K562 (cell line): ENCODE measurements at regions not wholly inside any gene's neighbourhood (a gene's known extent, or its start where the extent isn't known, plus 50 kb on each side); places are given as distances from the start of the nearest gene placed in this dataset.

Experiments used
- ATAC-seq: fragments of 200-7000 bp; cut with Tn5 transposase; 3 replicates; pipeline ENCODE4 v1.9.1; 2020; ENCODE audit warnings: moderate library complexity
- BruUV-seq: library from RNA; stranded (reverse); fragments of 400-500 nt; replicated peaks from 2 replicates; lab custom pipeline; 2021; lab: Mats Ljungman, UMichigan
- CTCF ChIA-PET: fragments of 300-600 bp; formaldehyde crosslinking; extraction: SDS; loops from one replicate; lab custom pipeline; 2021; ENCODE audit warnings: low intra/inter-chr PET ratio; lab: Yijun Ruan, JAX
- POLR2A ChIA-PET: fragments of 300-600, 350-650 bp; sonication (Branson Sonifier 250); formaldehyde crosslinking; extraction: SDS; loops from one replicate; lab custom pipeline; 2021; ENCODE audit warnings: antibody characterized with exemption, inconsistent platforms; lab: Yijun Ruan, JAX
- DNase-seq, 4 experiments: peaks; one replicate each; pipeline versions ENCODE4 v3.0.0 to v3.0.0-alpha.2; 2011 to 2018; ENCODE audit warnings: low spot score in 3 of 4, mixed read lengths in 3 of 4; ENCODE audit errors: extremely low read depth in 1 of 4
- FAIRE-seq: peaks from 2 replicates; lab custom pipeline; 2011; peaks lifted over from hg19 to GRCh38; lab: Jason Lieb, UNC
- H2AFZ ChIP-seq: 2 replicates; pipeline ENCODE4 v1.6.0; 2011; ENCODE audit warnings: low read depth, low read length, control low read depth, inconsistent platforms
- H3K27ac ChIP-seq: fragments of 200-600 bp; 3 replicates; pipeline ENCODE4 v1.8.0; 2011; ENCODE audit warnings: low read depth, mild to moderate bottlenecking, control low read depth, inconsistent platforms, low read length, moderate library complexity, mixed read lengths; ENCODE audit errors: extremely low read depth
- H3K27me3 ChIP-seq, 2 experiments: fragments of 300-600 bp in 1 of 2; 2 replicates in 1 of 2; 3 replicates in 1 of 2; pipeline versions ENCODE4 v1.6.0 to v1.8.0; 2011; ENCODE audit warnings: inconsistent platforms in 2 of 2, low read length in 2 of 2, mild to moderate bottlenecking in 1 of 2, mixed read lengths in 1 of 2, moderate library complexity in 1 of 2; ENCODE audit not compliant: control insufficient read depth in 2 of 2, insufficient read depth in 2 of 2
- H3K36me3 ChIP-seq: fragments of 300-600 bp; 3 replicates; pipeline ENCODE4 v1.8.0; 2011; ENCODE audit warnings: mild to moderate bottlenecking, low read length, inconsistent platforms; ENCODE audit not compliant: control insufficient read depth, insufficient read depth
- H3K4me1 ChIP-seq, 2 experiments: fragments of 200-600 bp in 1 of 2; replicated peaks in 1 of 2; 2 replicates in 1 of 2; 3 replicates in 1 of 2; pipeline versions ENCODE4 v1.5.1 to v1.8.0; 2011; ENCODE audit warnings: inconsistent platforms in 2 of 2, low read length in 2 of 2, mild to moderate bottlenecking in 1 of 2, mixed read lengths in 1 of 2, moderate library complexity in 1 of 2; ENCODE audit not compliant: control insufficient read depth in 2 of 2, insufficient read depth in 2 of 2
- H3K4me2 ChIP-seq: 2 replicates; pipeline ENCODE4 v1.6.1; 2011; ENCODE audit warnings: low read length, control low read depth, inconsistent platforms, mixed read lengths; ENCODE audit not compliant: insufficient read depth
- H3K4me3 ChIP-seq: fragments of 200-600 bp; sonication (generic), shearing (Covaris generic); 2 replicates; pipeline ENCODE4 v1.5.1; 2016; ENCODE audit warnings: control low read depth, inconsistent platforms
- H3K79me2 ChIP-seq: fragments of 200-600 bp; 3 replicates; pipeline ENCODE4 v1.8.0; 2011; ENCODE audit warnings: low read length, inconsistent platforms; ENCODE audit not compliant: control insufficient read depth, insufficient read depth
- H3K9ac ChIP-seq, 2 experiments: 2 replicates each; pipeline versions ENCODE4 v1.6.0 to v1.6.1; 2011; ENCODE audit warnings: low read depth in 2 of 2, low read length in 2 of 2, control low read depth in 1 of 2, inconsistent platforms in 1 of 2, mild to moderate bottlenecking in 1 of 2, mixed read lengths in 1 of 2; ENCODE audit not compliant: insufficient read depth in 1 of 2
- H3K9me1 ChIP-seq: one replicate; pipeline ENCODE4 v1.6.0; 2011; ENCODE audit warnings: inconsistent platforms, mild to moderate bottlenecking, low read length, moderate library complexity; ENCODE audit not compliant: control insufficient read depth, insufficient read depth
- H3K9me3 ChIP-seq: replicated peaks from 2 replicates; pipeline ENCODE4 v1.5.1; 2011; ENCODE audit warnings: low read depth, low read length, inconsistent platforms; ENCODE audit not compliant: control insufficient read depth, insufficient read depth
- H4K20me1 ChIP-seq: replicated peaks from 2 replicates; pipeline ENCODE4 v1.6.1; 2011; ENCODE audit warnings: low read length, inconsistent platforms, mixed read lengths; ENCODE audit not compliant: control insufficient read depth, insufficient read depth
- BMI1 ChIP-seq: fragments of 150-350 bp; IDR thresholded peaks from 2 replicates; pipeline ENCODE4 v1.6.1; 2014; ENCODE audit warnings: low read length
- CBFA2T2 ChIP-seq: fragments of 450-650 bp; conservative IDR thresholded peaks from 2 replicates; pipeline ENCODE4 v1.6.1; 2017; ENCODE audit warnings: mild to moderate bottlenecking
- CBX1 ChIP-seq: sonication (generic); IDR thresholded peaks from 2 replicates; pipeline ENCODE4 v1.6.1; 2016; ENCODE audit warnings: antibody characterized with exemption, low read depth, mild to moderate bottlenecking
- CBX2 ChIP-seq: fragments of 200-600 bp; sonication (generic); IDR thresholded peaks from one replicate; pipeline ENCODE4 v1.6.1; 2012; ENCODE audit warnings: mild to moderate bottlenecking, low read length, inconsistent platforms; ENCODE audit not compliant: insufficient read depth, poor library complexity, severe bottlenecking
- FOXJ3 ChIP-seq: sonication (generic); formaldehyde crosslinking; IDR thresholded peaks from 2 replicates; pipeline ENCODE4 v1.4.0; 2020; ENCODE audit warnings: mild to moderate bottlenecking, missing genetic modification reagents
- FUS ChIP-seq: fragments of 200-400 bp; formaldehyde crosslinking; optimal IDR thresholded peaks from 2 replicates; pipeline ENCODE3; 2017; ENCODE audit warnings: low read depth, low read length
- HDGF ChIP-seq: fragments of 450-650 bp; IDR thresholded peaks from 2 replicates; pipeline ENCODE4 v1.6.1; 2016
- MBD2 ChIP-seq: sonication (generic); IDR thresholded peaks from 2 replicates; pipeline ENCODE4 v1.6.1; 2016; ENCODE audit warnings: low read depth, borderline replicate concordance
- PTRF ChIP-seq: fragments of 450-650 bp; IDR thresholded peaks from 2 replicates; pipeline ENCODE4 v1.6.1; 2016; ENCODE audit warnings: mild to moderate bottlenecking, missing genetic modification characterization, missing compliant biosample characterization
- RBM34 ChIP-seq: fragments of 200-400 bp; formaldehyde crosslinking; IDR thresholded peaks from 2 replicates; pipeline ENCODE4 v1.6.1; 2018; ENCODE audit warnings: low read length, borderline replicate concordance; ENCODE audit not compliant: insufficient read depth
- SMAD4 ChIP-seq: fragments of 250-450 bp; sonication (Bioruptor Pico); conservative IDR thresholded peaks from 2 replicates; pipeline ENCODE4 v1.8.0; 2021; ENCODE audit warnings: inconsistent platforms, mild to moderate bottlenecking, moderate library complexity
- SMARCC2 ChIP-seq: fragments of 450-650 bp; IDR thresholded peaks from 2 replicates; pipeline ENCODE4 v1.6.1; 2017; ENCODE audit warnings: antibody characterized with exemption, moderate library complexity, mild to moderate bottlenecking, low read depth
- SMC3 ChIP-seq: conservative IDR thresholded peaks from 2 replicates; pipeline ENCODE4 v1.6.1; 2011; ENCODE audit warnings: low read depth, low read length, improper control_type of control experiment; ENCODE audit not compliant: insufficient read depth
- TSC22D4 ChIP-seq: fragments of 450-650 bp; IDR thresholded peaks from 2 replicates; pipeline ENCODE4 v1.6.1; 2016; ENCODE audit warnings: missing genetic modification characterization, missing biosample characterization, control low read depth
- ZNF24 ChIP-seq: fragments of 450-650 bp; IDR thresholded peaks from 2 replicates; pipeline ENCODE4 v1.6.1; 2016
- WGBS: fragments of 100-300 bp; shearing (Covaris generic); methylation state at CpG from one replicate; pipeline ENCODE4 v1.1.6; 2016; ENCODE audit warnings: low coverage, mixed read lengths; ENCODE audit not compliant: insufficient coverage; ENCODE audit errors: missing lambda C conversion rate; 5-methylcytosine and 5-hydroxymethylcytosine counted together
- in situ Hi-C: fragments of 300-500 bp; cut with MboI; formaldehyde crosslinking; loops from 4 replicates; pipeline ENCODE4 v1.15.0; 2018; ENCODE audit warnings: inconsistent platforms, mixed read lengths
- intact Hi-C: fragments of 100-400 bp; cut with micrococcal nuclease; formaldehyde crosslinking; loops from 2 replicates; pipeline ENCODE4 v1.14.2; 2022
- TF ChIP-seq, protein P1 (sequence below): fragments of 450-650 bp; IDR thresholded peaks from 2 replicates; pipeline ENCODE4 v1.6.1; 2016; ENCODE audit warnings: antibody characterized with exemption
- TF ChIP-seq, protein P2 (sequence below): sonication (generic); formaldehyde crosslinking; IDR thresholded peaks from 2 replicates; pipeline ENCODE4 v1.8.1; 2023; ENCODE audit warnings: mild to moderate bottlenecking, missing genetic modification reagents

DNA sequence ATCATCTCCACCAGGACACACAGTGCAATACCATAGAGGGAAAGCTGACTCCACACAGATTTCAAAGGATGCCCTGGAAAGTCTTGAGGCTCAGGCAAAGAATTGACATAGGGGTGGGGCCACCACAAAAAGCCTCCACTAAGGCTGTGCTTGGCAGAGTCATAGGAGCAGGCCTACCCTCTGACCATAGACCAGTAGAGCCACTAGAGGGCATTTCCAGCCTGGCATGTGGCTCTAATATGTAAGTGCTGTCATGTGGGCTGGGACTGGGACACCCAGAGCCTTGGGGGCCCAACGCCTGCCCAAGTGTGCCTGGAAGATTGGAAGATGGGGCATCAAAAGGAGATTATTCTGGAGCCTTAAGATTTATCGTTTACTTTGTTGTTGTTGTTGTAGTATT is 726.0 kb downstream of the DNAH5 start:
- BruUV-seq: no TSS peak
- H3K9me1 ChIP-seq: no peaks in the 10 kb centered on the region
- FAIRE-seq (no peak), DNase-seq (no peak), ATAC-seq (no peak)
- in situ Hi-C loops: no loop called here
- H3K36me3 ChIP-seq: no peaks in the 10 kb centered on the region
- intact Hi-C loops: no loop called here
- CTCF ChIA-PET: no interaction called here
- no peaks in the 10 kb centered on the region for H3K79me2 ChIP-seq
- WGBS: 0% methylated on average over 2 of the region's 2 CpGs
- POLR2A ChIA-PET: no interaction called here
- no peak overlapping the region for H3K9ac ChIP-seq
- H3K4me3 ChIP-seq: no peak overlapping the region
- no peak overlapping the region for H3K4me2 ChIP-seq
- no peaks in the 10 kb centered on the region for H3K9me3 ChIP-seq
- H3K27me3 ChIP-seq: no peaks in the 10 kb centered on the region
- no peak for TF ChIP-seq HDGF
- no peak for TF ChIP-seq FUS
- TF ChIP-seq PTRF: no peak
- TF ChIP-seq ZNF24: no peak
- TF ChIP-seq SMARCC2: no peak
- no peak for TF ChIP-seq CBX1
- no peak for TF ChIP-seq RBM34
- no peak for TF ChIP-seq CBX2
- TF ChIP-seq CBFA2T2: no peak
- H3K4me1 ChIP-seq: no peaks in the 10 kb centered on the region
- H4K20me1 ChIP-seq: no peaks in the 10 kb centered on the region
- H3K27ac ChIP-seq: no peak overlapping the region
- H2AFZ ChIP-seq: no peak overlapping the region

DNA sequence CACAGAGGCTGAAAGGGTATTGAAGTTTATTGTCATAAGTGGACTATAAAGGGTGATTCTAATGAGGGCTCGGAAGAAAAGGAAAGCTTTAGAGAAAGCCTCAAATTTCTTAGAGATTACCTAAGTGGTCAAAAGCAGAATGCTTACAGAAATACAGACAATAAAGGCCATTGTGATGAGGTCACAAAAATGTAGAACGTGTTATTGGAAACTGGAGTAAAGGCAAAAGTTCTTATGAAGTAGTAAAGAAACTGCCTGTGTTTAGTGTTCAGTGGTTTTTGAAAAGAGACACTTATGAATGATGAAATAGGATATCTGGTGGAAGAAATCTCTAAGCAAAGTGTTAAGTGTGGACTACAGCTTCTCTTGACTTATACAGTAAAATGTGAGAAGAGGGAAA is 726.9 kb downstream of the DNAH5 start:
- POLR2A ChIA-PET: no interaction called here
- Histone ChIP-seq H3K4me2 (no peak overlapping the region), H3K9ac (no peak overlapping the region), H3K9me1 (no peaks in the 10 kb centered on the region), H3K27ac (no peak overlapping the region), H3K27me3 (no peaks in the 10 kb centered on the region), H2AFZ (no peak overlapping the region), H3K9me3 (no peaks in the 10 kb centered on the region), H3K4me1 (no peaks in the 10 kb centered on the region), H3K4me3 (no peak overlapping the region), H3K36me3 (no peaks in the 10 kb centered on the region), H3K79me2 (no peaks in the 10 kb centered on the region), H4K20me1 (no peaks in the 10 kb centered on the region)
- FAIRE-seq (peak; percentile 19), ATAC-seq (no peak), DNase-seq (no peak)
- BruUV-seq: no TSS peak
- in situ Hi-C loops: no loop called here
- intact Hi-C loops: no loop called here
- CTCF ChIA-PET: no interaction called here
- WGBS: 0% methylated on average over 2 of the region's 2 CpGs
- no peak for TF ChIP-seq FOXJ3 (CRISPR knock-in tag)
- TF ChIP-seq, protein P1, sequence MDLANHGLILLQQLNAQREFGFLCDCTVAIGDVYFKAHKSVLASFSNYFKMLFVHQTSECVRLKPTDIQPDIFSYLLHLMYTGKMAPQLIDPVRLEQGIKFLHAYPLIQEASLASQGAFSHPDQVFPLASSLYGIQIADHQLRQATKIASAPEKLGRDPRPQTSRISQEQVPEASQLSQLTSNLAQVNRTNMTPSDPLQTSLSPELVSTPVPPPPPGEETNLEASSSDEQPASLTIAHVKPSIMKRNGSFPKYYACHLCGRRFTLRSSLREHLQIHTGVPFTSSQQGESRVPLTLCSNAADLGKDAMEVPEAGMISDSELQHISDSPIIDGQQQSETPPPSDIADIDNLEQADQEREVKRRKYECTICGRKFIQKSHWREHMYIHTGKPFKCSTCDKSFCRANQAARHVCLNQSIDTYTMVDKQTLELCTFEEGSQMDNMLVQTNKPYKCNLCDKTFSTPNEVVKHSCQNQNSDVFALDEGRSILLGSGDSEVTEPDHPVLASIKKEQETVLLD: no peak
- TF ChIP-seq, protein P2, sequence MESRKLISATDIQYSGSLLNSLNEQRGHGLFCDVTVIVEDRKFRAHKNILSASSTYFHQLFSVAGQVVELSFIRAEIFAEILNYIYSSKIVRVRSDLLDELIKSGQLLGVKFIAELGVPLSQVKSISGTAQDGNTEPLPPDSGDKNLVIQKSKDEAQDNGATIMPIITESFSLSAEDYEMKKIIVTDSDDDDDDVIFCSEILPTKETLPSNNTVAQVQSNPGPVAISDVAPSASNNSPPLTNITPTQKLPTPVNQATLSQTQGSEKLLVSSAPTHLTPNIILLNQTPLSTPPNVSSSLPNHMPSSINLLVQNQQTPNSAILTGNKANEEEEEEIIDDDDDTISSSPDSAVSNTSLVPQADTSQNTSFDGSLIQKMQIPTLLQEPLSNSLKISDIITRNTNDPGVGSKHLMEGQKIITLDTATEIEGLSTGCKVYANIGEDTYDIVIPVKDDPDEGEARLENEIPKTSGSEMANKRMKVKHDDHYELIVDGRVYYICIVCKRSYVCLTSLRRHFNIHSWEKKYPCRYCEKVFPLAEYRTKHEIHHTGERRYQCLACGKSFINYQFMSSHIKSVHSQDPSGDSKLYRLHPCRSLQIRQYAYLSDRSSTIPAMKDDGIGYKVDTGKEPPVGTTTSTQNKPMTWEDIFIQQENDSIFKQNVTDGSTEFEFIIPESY: no peak
- no peak for TF ChIP-seq SMC3
- no peak for TF ChIP-seq MBD2
- TF ChIP-seq SMAD4 (CRISPR knock-in tag): no peak
- TF ChIP-seq TSC22D4 (tag): no peak
- no peak for TF ChIP-seq BMI1
